Activated CD8-positive, alpha-beta T cell treated with anti-CD3 and anti-CD28 coated beads for 36 hours (primary cell): ENCODE measurements at regions not wholly inside any gene's neighbourhood (a gene's known extent, or its start where the extent isn't known, plus 50 kb on each side); places are given as distances from the start of the nearest gene placed in this dataset.

Experiments used
- ATAC-seq: fragments of 200-7000 bp; cut with Tn5 transposase; one replicate; pipeline ENCODE4 v1.10.0; 2021; ENCODE audit warnings: mild to moderate bottlenecking, moderate library complexity
- CTCF ChIA-PET: fragments of 350-600 bp; sonication (Branson Sonifier 250); formaldehyde crosslinking; loops from one replicate; lab custom pipeline; 2021; ENCODE audit warnings: antibody characterized with exemption; lab: Charles Lee
- POLR2A ChIA-PET: fragments of 350-600 bp; sonication (Branson Sonifier 250); formaldehyde crosslinking; loops from one replicate; lab custom pipeline; 2021; ENCODE audit warnings: antibody characterized with exemption; lab: Charles Lee
- DNase-seq: peaks from one replicate; pipeline ENCODE4 v3.0.0-alpha.2; 2020
- H3K27ac Mint-ChIP-seq: one replicate; pipeline ENCODE4 v1.8.0; 2021; ENCODE audit warnings: mild to moderate bottlenecking, mixed read lengths
- H3K27me3 Mint-ChIP-seq: one replicate; pipeline ENCODE4 v1.8.0; 2021; ENCODE audit warnings: mixed read lengths
- H3K36me3 Mint-ChIP-seq: one replicate; pipeline ENCODE4 v1.8.0; 2021; ENCODE audit warnings: low read depth, mixed read lengths
- H3K4me1 Mint-ChIP-seq: one replicate; pipeline ENCODE4 v1.8.0; 2021; ENCODE audit warnings: low read depth, mixed read lengths
- H3K4me3 Mint-ChIP-seq: one replicate; pipeline ENCODE4 v1.8.0; 2021; ENCODE audit warnings: mild to moderate bottlenecking, moderate library complexity, mixed read lengths
- H3K9me3 Mint-ChIP-seq: one replicate; pipeline ENCODE4 v1.8.0; 2021; ENCODE audit warnings: mixed read lengths
- CTCF ChIP-seq: fragments of 200-600 bp; IDR thresholded peaks from one replicate; pipeline ENCODE4 v1.8.0; 2022; ENCODE audit warnings: antibody characterized with exemption, mild to moderate bottlenecking
- intact Hi-C: fragments of 100-400 bp; cut with micrococcal nuclease; formaldehyde crosslinking; loops from one replicate; pipeline ENCODE4 v1.10.0; 2022

- ATAC-seq = no peak
- Mint-ChIP-seq H3K36me3 (no peaks in the 10 kb centered on the region), H3K4me1 (no peaks in the 10 kb centered on the region), H3K27me3 (no peaks in the 10 kb centered on the region), H3K9me3 (no peaks in the 10 kb centered on the region), H3K4me3 (no peak overlapping the region), H3K27ac (no peak overlapping the region)
- ChIA-PET POLR2A (no interaction called here), CTCF (no interaction called here)
- no peak for DNase-seq
- TF ChIP-seq CTCF = no peak
- intact Hi-C loops = no loop called here
Observed at GRCh38 chr12:131378176-131378842, 332.6 kb upstream of the SFSWAP start.

- CTCF ChIA-PET = no interaction called here
- no peak overlapping the region for H3K4me3 Mint-ChIP-seq
- H3K9me3 Mint-ChIP-seq = no peaks in the 10 kb centered on the region
Observed at GRCh38 chr12:131378861-131379665, 331.8 kb upstream of the SFSWAP start.

GRCh38 chr12:131379738-131380137 is 331.2 kb upstream of the SFSWAP start:
- Mint-ChIP-seq H3K27ac (no peak overlapping the region), H3K9me3 (no peaks in the 10 kb centered on the region), H3K36me3 (no peaks in the 10 kb centered on the region), H3K4me3 (no peak overlapping the region), H3K27me3 (no peaks in the 10 kb centered on the region), H3K4me1 (no peaks in the 10 kb centered on the region)
- CTCF ChIA-PET = no interaction called here
- TF ChIP-seq CTCF = no peak
- DNase-seq = no peak
- POLR2A ChIA-PET = no interaction called here
- intact Hi-C loops = no loop called here
- ATAC-seq = no peak

More at GRCh38 chr12:131378861-131379665, 331.8 kb upstream of the SFSWAP start:
- DNase-seq = no peak
- no peak for TF ChIP-seq CTCF
- Mint-ChIP-seq H3K4me1 (no peaks in the 10 kb centered on the region), H3K27ac (no peak overlapping the region), H3K27me3 (no peaks in the 10 kb centered on the region), H3K36me3 (no peaks in the 10 kb centered on the region)
- POLR2A ChIA-PET = no interaction called here
- ATAC-seq = no peak
- intact Hi-C loops = no loop called here

- Mint-ChIP-seq H3K9me3 (no peaks in the 10 kb centered on the region), H3K36me3 (no peaks in the 10 kb centered on the region), H3K27me3 (no peaks in the 10 kb centered on the region), H3K4me1 (no peaks in the 10 kb centered on the region), H3K27ac (no peak overlapping the region), H3K4me3 (no peak overlapping the region)
- DNase-seq = no peak
- intact Hi-C loops = no loop called here
- ATAC-seq = no peak
- CTCF ChIA-PET = no interaction called here
- POLR2A ChIA-PET = no interaction called here
- no peak for TF ChIP-seq CTCF
Observed at GRCh38 chr12:131380220-131380964, 330.5 kb upstream of the SFSWAP start.
